ENCODE measurements at regions not wholly inside any gene's neighbourhood (a gene's known extent, or its start where the extent isn't known, plus 50 kb on each side); places are given as distances from the start of the nearest gene placed in this dataset.

GRCh38 chr13:19062801-19063200, 118.8 kb downstream of the TUBA3C start:
- TF ChIP-seq, protein P1, sequence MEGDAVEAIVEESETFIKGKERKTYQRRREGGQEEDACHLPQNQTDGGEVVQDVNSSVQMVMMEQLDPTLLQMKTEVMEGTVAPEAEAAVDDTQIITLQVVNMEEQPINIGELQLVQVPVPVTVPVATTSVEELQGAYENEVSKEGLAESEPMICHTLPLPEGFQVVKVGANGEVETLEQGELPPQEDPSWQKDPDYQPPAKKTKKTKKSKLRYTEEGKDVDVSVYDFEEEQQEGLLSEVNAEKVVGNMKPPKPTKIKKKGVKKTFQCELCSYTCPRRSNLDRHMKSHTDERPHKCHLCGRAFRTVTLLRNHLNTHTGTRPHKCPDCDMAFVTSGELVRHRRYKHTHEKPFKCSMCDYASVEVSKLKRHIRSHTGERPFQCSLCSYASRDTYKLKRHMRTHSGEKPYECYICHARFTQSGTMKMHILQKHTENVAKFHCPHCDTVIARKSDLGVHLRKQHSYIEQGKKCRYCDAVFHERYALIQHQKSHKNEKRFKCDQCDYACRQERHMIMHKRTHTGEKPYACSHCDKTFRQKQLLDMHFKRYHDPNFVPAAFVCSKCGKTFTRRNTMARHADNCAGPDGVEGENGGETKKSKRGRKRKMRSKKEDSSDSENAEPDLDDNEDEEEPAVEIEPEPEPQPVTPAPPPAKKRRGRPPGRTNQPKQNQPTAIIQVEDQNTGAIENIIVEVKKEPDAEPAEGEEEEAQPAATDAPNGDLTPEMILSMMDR (IDR thresholded peaks at IDR 0.05; ENCODE audit: low read length) = no peak
- TF ChIP-seq EZH2 (IDR thresholded peaks at IDR 0.05; ENCODE audit: borderline replicate concordance, low read length) = no peak
